ENCODE measurements at regions not wholly inside any gene's neighbourhood (a gene's known extent, or its start where the extent isn't known, plus 50 kb on each side); places are given as distances from the start of the nearest gene placed in this dataset.

DNA sequence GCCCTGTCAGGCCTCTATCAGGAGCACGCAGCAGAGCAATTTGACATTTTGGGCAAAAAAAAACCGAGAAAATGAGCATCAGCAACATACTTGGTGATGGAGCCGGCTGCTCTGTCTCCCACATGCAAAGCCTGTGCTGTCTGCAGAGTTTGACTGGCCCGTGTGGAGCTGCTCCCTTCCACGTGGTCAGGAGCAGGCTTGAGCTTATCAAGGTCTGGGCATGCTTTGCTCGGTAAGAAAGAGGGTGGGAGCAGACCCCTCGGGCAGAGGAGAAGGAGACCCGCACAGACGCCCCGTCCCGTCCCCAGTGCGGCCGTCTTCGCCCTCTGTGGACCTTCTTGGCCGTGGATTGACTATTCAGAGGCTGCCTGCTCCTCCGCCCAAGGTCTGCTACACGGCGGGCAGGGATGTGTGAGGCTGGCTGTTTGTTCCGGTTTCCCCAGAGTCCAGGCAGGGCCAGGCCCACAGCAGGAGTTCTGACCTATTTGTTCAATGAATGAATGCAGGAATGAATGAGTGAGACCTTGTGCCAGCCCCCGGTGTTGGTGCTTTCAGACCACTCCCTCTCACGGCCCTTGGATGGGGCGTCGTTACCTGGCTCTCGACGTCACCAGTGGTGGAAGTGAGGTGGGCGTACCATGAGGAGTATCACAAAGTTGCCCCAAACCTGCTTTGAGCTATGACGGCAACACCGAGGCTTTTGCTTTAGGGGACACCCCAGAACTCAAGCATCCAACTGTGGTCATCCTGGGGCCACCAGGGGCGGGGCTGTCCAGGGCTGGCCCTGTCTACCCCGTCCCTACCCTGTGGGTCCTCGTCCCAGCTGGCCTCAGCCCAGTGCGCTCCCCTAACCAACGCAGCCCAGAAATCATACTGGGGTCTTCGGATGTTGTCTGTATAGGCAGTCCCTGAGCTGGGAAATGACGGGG, 54.7 kb upstream of the ADRA2C start:
- no peak for TF ChIP-seq GATA3 (IDR thresholded peaks at IDR 0.05; ENCODE audit: low read depth, low read length)
- TF ChIP-seq GATA2 (IDR thresholded peaks at IDR 0.05; ENCODE audit: low read depth, low read length) = no peak

All from SH-SY5Y (cell line).